Activated CD8-positive, alpha-beta memory T cell treated with anti-CD3 and anti-CD28 coated beads, Interleukin-2, amount 50 U/mL, for 1 hour (primary cell): ENCODE measurements at regions not wholly inside any gene's neighbourhood (a gene's known extent, or its start where the extent isn't known, plus 50 kb on each side); places are given as distances from the start of the nearest gene placed in this dataset.

Experiments
- DNase-seq: peaks from one replicate; pipeline ENCODE4 v3.0.0-alpha.2; 2020; ENCODE audit errors: extremely low read depth

DNA sequence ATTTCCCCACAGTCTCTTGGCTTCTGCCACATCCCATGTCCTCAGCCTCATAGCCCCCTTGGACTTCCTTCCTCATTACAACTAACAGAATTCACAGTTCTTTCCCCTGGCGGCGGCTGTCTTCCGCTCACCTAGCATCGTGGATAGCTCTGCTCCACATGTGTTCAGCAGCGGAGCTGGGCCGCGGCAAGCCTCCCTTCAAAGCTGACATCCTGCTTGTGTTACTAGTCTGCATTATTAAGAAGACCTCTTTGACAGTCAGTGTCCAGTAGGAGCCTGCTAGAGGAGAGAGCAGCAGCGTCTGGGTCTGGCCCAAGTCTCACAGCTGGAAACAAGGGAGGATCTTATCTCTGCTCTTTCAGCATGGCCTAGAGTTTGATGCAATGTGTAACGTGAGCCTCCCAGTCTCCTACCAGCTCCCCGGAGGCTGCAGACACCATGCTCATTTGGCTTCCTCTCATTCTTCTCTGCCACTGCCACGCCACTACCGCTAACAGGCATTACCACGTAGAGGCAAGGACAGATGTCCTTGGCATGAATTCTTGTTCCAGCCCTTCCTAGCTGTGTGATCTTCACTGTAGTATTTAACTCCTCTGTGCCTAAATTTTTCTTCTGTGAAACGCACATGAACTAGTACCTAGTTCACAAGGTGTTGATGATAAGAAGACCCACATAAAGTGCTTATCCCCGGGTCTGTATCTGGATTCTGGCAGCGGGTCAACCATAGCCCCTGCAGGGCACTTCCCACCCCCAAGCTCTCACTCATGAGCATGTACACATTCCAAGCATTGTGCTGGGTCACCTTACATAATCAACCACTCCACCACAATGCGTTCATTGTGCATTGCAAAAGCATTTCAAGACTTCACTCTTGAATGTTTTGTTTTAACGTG is 107.1 kb upstream of the BACH2 start:
- no peak for DNase-seq

DNA sequence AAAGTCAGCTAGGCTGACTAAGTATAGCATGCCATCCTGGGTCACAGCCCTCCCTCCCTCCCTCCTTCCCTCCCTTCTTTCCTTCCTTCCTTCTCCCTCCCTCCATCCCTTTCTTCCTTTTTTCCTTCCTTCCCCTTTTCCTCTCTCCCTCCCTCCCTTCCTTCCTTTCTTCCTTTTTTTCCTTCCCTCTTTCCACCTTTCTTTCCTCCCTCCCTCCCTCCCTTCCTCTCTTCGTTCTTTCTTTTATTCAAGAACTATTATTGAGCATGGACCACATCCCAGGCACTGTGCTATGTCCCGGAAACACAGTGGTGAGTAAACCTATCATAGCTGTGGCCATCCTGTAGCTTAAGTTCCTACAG is 106.2 kb upstream of the BACH2 start:
- DNase-seq = no peak

DNA sequence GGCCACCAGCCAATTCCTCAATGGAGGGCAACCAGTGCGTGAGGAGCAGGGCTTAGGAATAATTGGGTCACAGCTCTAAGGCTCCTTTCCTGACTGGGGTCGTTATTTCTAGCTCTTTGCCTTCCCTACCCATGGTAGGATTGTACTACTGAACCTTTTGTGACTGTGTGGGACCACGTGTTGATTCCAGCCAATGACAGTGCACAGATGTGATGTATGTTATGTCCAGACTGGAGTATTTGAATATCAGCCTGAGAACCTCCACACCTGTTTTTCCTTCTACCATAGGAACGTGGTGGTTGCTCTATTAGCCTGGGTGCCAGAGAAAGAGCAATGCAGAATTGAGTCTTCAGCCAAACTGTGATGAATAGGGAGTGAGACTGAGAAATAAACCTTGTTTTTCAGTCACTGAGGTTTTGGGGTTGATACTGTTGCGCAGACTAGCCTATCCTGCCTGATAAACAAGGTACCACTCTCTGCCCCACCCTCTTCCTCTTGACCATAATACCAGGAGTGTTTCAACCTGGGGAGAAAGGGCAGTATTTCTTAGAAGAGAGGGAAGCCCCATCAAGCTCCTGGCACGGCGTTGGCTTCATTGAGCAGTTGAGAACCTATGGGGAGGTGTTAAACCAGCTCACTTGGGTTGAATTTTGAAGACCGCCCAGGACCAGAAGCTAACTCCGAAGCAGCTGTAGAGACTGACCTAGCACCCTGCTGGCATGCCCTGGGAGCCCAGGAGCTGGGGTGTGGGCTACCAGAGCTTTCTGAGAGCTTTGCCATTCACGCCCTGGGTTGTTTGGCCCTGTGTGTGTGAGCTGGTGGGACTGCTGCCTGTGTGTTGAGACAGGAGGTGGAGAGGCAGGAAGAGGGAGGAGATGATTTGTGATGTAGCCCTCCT is 105.5 kb upstream of the BACH2 start:
- DNase-seq = no peak

DNA sequence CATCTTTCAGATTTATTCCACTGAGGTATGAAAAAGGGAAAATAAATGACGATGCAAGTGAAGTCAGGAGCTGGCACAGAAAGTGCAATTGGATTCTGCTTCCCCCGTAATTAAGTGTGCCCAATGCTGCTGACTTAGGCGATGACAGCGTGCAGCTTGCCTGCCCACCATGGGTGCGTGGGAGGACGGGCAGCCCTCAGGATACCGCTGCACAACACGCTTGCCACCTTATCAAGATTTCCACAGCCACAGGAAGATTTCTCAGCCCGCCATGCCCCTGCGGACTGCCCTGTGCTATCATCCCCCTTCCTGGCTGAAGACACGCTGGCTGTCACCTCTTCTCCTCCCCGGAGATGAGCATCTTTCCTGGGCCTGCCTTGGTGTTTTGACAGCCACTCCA is 103.3 kb upstream of the BACH2 start:
- no peak for DNase-seq

DNA sequence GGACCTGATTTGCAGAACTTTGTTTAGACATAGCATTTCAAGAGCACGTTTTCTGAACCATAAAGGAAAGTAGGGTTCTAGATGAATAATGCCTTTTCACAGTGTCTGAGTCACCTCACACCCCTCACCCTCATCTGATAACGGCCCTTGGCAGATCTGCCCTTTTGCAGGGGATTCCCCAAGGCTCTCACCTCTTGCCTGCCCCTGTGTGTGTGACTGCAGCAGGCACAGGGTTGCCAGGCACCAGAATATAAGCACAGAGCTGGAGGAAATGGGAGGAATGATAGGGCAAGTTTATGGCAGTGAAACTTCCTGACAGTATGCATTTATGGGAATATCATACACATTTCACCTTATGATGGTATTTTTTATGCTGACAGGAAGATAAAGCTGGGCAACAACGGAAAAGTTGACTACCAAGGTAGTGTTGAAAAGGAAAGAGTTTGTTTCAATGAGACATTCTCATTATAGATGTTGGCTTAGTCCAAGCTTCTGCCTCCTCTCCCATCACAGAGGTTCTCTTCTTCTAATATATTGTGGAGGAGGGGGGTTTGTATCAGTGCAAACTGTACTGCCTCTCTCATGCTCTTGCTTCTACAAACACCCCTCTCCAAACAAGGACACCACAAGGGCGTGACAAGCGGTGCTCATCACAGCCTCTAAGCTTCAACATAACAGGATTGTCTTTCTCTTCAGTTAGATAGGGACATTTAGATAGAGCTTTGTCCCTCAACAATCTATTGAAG is 101.5 kb upstream of the BACH2 start:
- DNase-seq = peak; percentile 75

DNA sequence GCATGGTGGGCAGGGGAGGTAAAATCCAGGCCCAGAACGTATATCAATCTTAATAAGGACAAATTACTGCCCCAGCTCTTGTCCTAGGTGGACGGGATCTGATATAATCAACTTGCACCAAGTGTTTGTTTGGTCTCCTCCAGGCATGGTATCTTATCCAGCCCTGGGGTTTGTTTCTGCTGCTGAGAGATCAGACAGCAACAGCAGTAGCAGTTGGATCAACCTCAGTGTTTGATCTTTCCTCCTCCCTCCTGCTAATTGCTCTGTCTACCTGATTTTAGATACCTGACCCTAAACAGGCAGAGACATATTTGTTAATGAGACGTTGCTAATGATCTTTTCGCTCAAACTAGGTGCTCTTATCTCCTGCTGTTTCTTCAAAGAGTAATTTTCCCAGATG is 100.4 kb upstream of the BACH2 start:
- no peak for DNase-seq

DNA sequence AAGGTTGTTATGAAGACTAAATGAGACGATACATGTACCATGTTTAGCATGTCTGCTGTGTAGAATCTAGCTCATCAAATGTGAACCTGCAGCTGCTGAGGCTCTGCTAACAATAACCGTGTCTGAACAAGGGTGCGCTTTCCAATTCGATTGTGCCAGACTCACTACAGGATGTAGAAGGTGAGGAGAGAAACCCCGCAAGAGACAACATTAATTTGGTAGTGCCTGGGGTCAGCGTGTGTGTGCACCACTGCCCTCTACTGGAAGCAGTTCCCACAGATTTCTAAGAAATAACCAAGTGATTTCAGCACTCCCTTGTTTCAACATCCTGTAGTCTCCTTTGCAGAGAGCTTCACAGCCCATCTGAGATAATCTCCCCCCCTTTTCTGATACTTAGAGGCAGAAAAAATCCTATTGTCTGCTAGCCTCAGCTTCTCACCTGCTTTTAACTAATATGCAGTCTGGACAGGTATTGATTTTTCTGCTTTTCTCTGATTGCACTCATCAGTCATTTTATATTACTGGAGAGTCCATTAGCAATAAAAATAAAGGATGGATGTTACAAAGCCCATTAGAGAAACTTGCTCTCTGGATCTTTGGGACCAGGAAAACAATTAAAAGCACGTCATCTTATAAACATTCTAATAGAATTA is 96.7 kb upstream of the BACH2 start:
- DNase-seq = peak; percentile 51

DNA sequence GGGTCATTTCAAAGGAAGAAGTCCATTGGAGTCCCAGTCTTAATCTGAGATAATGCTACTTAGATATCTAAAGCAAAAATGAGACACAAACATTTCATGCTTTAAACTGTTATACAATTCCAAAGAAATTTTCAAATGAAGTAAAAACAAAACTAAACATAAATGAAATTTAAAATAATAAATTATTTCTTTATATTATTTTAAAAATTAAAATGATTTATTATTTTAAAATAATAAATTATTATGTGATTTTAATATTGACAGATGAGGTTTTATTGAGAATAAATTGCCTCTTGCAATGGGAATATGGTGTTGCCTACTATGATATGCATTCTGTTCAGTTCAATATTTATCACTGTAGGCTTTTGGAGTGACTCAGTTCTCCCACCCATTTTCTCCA is 93.7 kb upstream of the BACH2 start:
- DNase-seq = no peak

DNA sequence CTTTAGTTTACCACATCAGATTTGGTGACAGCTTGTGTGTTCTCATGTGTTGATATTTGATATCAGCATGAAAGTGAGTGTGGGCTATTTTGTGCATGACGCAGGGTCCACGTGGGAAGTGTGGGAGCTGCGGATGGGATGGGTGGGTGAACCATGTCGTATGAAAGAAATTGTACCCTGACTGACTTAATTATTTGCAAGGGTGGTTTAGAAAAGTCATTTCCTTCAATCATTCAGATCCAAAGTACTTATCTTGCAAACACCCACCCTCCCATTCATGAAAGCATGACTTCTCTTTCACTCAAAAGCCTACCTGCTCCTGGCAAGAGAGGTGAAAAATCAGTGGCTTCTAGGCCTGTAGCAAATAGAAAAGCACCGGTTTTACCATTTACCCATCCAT is 91.8 kb upstream of the BACH2 start:
- no peak for DNase-seq

DNA sequence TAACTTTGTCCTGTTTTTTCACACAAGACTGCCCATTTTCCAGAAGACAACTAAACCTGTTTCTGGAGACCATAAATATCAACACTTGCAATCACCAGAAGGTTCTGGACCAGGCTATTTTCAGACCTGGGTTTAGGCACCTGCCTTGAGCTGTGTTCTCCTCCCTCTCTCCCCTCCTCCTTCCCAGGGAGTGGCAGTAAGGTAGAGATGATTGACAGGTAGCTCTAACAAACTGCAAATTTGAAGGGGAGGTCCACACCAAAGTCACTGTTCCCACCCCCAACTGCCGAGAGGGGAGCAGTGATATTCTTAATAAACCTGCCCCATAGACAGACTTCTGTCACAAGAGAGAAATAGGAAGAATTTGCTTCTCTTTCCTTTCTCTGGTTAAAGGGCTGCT is 91.2 kb upstream of the BACH2 start:
- DNase-seq = no peak

DNA sequence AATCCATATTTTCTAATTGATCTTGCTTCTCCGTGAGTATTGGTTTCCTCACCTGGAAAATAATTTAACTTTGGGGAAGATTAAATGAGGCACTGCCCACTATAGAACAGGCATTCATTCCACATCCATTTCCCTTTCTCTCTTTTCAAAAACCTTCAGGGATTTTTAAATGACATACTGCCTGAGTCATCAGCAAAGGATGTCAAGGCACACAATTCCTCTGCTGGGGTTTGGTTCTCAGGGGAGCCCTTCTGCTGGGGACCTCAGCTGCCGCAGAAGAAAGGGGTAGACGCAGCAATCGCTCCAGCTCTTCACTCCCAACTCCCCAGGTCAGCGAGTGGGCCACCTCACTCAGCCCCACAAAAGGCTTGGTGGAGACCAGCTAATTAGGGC is 90.7 kb upstream of the BACH2 start:
- DNase-seq = no peak

DNA sequence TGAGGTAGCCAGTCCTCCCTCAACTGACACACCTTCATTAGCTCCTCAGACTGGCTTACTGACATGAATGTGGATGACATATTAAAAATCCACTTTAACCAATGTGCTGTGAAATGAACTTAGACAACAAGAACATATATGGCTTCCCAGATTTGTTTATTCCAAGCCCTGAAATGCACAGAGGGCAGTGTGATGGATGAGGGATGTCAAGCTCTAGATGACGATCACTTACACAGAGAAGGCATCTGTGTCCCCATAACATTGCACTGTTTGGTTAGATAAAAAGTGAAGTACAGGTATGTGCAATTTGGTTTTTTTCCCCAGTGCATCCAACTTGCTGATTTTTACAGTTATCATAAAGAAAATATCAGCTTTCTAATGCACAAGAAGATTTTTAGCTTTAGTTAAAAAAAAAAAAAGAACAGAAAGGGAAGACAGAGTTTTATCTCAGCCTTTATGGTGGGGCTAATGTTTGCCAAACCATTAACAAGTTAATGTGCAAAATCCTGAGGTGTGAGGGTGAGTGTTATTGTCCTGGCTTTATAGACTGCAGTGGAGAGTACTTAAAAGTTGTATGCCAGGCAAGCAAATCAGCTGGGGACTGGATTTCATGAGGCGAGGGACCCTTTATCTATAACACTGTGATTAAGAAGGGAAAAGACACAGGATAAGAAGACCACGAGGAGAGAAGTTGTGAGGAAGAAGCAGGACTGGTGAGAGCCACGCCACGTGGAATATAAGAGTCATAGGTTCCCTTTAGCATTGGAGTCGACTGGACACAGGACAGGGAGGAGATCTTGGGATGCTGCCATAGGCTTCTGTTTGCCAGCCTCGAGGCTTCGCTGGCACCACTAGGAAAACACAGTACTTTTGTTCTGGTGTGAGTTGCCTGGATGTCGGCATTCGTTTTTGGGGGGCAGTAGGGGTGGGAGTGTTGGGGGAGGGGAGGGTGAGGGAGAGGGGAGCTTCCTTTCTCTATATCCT is 90.0 kb upstream of the BACH2 start:
- no peak for DNase-seq

DNA sequence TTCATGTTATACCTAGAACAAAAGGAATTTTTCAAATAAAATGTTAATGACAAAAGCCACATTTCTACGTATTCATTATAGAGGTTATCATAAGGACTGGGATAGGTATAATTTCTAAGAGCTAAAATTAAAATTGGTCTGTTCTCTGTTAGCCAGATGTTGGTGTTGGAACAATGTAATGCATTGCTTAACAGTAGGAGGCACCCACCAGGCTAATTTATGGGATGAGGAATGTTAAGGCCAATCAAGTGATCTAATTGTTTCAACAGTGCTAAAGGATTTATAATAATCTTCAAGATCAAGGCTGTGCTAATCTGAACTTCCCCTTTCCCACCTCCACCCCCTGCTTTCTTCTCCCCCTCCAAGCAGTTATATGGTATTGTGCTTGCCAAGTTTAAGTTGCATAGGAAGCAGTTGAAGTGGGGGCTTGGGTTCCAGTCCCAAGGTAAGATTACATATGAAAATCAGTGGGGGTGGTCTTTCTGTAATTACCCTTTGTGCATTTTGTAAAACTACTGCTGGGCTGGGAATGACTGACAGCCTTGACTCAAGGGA is 89.2 kb upstream of the BACH2 start:
- DNase-seq = no peak

DNA sequence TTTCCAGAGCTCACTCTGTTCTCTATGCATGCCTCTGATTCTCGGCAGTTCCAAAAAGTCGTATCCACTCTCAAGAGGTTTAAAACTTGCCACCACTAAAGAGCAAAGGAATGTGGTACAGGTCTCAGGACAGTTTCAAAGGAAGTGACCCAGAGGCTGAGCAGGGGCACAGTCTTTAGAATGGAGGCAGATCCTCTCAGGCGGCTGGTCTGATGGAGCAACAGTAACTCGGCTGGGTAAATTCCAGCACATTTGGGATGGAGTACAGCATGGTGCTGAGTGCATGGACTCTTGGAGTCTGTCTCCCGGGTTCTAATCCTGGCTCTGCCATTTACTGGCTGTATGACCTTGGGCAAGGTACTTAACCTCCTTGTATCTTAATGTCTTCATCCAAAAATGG is 88.1 kb upstream of the BACH2 start:
- no peak for DNase-seq

DNA sequence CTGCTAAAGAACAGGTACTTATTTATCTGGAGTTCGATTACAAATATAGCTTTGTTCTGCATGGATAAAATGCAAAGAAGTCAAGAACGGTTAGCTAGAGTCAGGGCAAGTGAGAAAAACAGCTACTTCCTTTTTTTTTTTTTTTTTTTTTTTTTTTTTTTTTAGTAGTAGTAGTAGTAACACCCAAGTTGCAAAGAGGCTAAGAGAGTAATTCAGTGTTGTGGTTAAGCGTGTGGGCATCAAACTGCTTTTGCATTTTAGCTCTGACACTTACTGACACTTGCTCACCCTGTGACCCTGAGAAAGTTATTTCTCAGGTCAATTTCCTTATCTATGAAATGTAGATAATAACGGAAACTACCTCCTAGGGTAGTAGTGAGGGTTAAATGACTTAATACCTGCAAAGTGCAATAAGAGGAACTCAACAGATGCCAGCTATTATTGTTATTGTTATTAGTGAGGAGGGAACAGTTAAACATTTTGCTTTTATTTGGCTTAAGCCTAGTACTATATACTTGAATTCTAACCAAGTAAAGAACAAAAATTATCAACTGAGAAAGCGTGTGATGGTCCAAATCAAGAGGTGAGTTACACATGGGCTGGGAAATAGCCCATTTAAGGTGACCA is 86.7 kb upstream of the BACH2 start:
- no peak for DNase-seq

DNA sequence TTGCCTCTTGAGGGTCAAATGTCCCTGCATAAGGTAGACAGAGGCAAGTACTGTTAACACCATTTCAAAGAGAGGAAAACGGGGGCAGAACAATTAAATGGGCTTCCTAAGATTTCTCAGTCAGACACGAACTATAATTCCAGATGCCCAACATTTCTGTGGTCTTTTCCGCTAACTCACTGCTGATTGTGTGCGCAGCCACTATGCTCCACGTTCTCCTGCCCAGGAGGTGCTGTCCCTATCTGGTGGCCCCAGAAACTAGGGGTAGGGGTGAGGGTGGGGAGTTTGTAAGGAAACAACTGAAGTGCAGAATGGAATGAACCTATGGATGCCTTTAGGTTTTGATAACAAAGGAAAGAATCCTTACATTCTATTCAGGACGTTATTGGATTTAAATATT is 86.1 kb upstream of the BACH2 start:
- DNase-seq = no peak

DNA sequence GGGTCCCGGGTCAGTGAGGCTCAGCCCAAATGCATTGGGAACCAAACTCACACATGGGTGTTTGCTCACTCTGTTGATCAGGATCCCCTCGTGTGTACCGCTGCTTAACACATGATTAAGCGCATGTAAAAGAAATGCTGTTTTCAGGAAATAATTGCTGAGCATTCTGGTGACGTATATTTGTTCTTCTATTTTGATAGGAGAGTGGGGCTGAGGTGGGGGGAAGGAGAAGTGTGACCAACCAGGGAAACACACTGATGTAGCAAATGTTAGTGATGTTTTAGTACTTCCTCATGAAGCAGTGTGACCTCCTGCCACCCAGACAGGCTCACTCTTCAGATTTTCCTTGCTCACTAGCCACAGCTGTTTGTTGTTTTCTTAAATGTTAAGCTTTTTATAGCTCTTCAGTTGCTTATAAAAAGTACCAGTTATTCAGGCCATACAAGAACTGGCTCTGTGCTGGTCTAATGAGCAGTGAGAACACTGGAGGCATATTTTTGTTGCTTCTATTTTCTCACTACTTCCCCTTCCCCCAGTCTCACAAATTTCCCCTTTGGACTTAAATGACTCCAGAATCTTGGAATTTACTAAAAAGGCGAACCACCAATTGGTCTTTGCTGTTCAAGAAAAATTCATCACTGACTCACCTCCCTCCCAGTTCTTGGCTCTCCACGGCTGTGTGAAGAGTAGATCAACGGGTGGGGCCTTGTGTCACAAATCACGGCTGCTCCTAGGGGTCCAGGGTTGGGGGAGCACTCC is 79.2 kb upstream of the BACH2 start:
- DNase-seq = no peak

DNA sequence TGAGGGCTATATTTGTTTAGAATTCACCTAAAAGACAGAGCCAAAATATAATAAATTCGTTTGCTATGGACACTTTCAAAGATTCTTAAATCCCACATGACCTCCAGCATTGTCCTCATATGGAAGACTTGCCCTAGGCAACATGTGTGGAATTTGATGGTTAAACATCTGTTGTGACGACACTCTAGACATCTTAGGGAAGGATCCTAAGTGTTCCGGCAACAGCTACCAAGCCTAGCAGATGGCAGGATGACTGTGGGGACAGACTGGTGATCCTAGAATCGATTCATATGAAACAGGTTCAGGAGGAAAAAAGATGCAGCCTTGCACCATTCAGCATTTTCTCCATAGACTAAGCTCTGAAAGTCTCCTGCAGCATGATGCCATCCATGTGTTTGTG is 77.6 kb upstream of the BACH2 start:
- no peak for DNase-seq

DNA sequence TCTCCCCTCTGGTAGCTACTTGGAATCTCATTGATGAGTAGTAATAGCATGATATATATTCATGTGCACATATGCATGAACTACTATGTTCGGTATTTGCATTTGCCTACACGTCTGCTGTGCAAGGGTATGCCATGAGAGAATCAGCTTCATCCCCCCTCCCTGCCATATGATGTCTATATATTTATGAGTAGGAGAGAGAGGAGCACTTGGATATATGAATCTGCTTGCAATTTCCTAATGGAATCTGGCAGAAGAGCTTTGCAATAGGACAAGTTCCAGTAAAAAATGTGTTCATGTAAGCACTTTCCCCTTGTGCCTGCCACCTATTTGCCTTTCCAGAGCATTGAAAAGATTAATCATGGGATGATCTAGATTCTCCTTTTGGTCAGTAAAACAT is 76.2 kb upstream of the BACH2 start:
- DNase-seq = no peak
